ENCODE measurements at regions not wholly inside any gene's neighbourhood (a gene's known extent, or its start where the extent isn't known, plus 50 kb on each side); places are given as distances from the start of the nearest gene placed in this dataset.
A peak's percentile ranks its signal among the peaks of the same experiment; 100 is the strongest.

DNA sequence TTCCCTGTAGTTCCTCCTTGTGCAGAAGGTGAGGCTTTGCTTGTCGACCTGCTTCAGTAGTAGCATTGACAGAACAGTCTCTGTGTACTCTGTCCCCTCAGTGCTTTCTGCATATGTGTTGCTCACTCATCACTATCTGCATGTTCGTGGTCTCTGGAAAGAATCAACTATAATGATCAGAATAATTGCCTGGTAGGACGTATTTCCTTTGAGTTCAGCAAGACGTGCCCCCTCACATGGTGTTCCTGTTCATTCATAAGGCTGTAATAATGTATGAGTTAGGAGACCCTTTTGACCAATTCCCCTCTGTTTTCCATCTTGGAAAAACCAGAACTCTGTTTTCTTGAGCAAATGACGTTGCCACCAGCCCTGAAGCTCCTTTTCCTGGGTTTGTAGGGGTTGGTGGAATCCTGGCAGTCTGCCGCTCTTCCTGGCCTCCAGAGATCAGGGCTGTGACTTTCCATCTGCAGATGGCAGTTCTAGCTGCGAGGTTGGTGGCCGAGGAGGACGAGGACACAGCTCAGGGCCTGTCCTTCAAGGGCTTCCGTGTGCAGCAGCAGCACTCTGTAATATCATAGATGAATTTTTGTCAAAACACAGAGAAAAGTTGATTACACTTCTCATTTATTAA is 61.9 kb downstream of the EXOSC2 start:
- no peak overlapping the region for H3K4me3 ChIP-seq (ENCODE audit: low read depth in 2 of 2, low read length in 1 of 2)
- H2AFZ ChIP-seq (ENCODE audit: low read depth) = no peak overlapping the region
- no peak overlapping the region for H3K9ac ChIP-seq
- H3K79me2 ChIP-seq (ENCODE audit: insufficient read depth) = peaks cover 28% of the 10 kb centered on the region
- peaks cover 6 to 11% of the 10 kb centered on the region in 2 experiments; a peak in 2 of 4 replicates for H3K4me1 ChIP-seq (ENCODE audit: control insufficient read depth in 1 of 2, insufficient read depth in 2 of 2, low read depth in 1 of 2, low read length in 1 of 2)
- no peak overlapping the region for H3K4me2 ChIP-seq
- peak overlapping the region in 1 of 2 experiments; percentile 9; a peak in 1 of 4 replicates for H3K27ac ChIP-seq (ENCODE audit: low read depth in 2 of 2, low read length in 1 of 2)
- no peaks in the 10 kb centered on the region; the same call in 1 of the 2 replicates for H4K20me1 ChIP-seq (ENCODE audit: insufficient read depth)
- no peaks in the 10 kb centered on the region for H3K9me2 ChIP-seq
- peaks cover 4% of the 10 kb centered on the region for H3F3A ChIP-seq (replicated peaks; ENCODE audit: insufficient read depth)
- no peaks in the 10 kb centered on the region for H3K36me3 ChIP-seq (replicated peaks in 1 of 2; ENCODE audit: control insufficient read depth in 1 of 2, insufficient read depth in 2 of 2, low read length in 1 of 2)
- no peaks in the 10 kb centered on the region for H3K9me3 ChIP-seq
- WGBS (ENCODE audit: low lambda C conversion rate) = 86% methylated on average over 10 of the region's 10 CpGs
- ChIA-PET CTCF (interaction anchor here (0.6 to 3.5 kb wide), 6 partner anchors 11 to 291 kb away, joined by 3 to 14 read pairs (median 4); no protein-coding TSS in a partner anchor), POLR2A (no interaction called here)
- no peak for DNase-seq
- no peaks in the 10 kb centered on the region for H3K27me3 ChIP-seq (ENCODE audit: insufficient read depth)
- TF ChIP-seq, protein P1, sequence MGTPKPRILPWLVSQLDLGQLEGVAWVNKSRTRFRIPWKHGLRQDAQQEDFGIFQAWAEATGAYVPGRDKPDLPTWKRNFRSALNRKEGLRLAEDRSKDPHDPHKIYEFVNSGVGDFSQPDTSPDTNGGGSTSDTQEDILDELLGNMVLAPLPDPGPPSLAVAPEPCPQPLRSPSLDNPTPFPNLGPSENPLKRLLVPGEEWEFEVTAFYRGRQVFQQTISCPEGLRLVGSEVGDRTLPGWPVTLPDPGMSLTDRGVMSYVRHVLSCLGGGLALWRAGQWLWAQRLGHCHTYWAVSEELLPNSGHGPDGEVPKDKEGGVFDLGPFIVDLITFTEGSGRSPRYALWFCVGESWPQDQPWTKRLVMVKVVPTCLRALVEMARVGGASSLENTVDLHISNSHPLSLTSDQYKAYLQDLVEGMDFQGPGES (IDR thresholded peaks at IDR 0.05; ENCODE audit: low read depth, low read length) = no peak
- TF ChIP-seq FOXJ3 (CRISPR knock-in tag; IDR thresholded peaks at IDR 0.05) (no peak), TAF1 (IDR thresholded peaks at IDR 0.05; ENCODE audit: borderline replicate concordance, low read depth, low read length) (no peak), RXRA (IDR thresholded peaks at IDR 0.05; ENCODE audit: borderline replicate concordance, low read depth) (no peak), TEAD4 (IDR thresholded peaks at IDR 0.05; ENCODE audit: borderline replicate concordance, insufficient read depth) (no peak), TCF12 (IDR thresholded peaks at IDR 0.05) (no peak)

DNA sequence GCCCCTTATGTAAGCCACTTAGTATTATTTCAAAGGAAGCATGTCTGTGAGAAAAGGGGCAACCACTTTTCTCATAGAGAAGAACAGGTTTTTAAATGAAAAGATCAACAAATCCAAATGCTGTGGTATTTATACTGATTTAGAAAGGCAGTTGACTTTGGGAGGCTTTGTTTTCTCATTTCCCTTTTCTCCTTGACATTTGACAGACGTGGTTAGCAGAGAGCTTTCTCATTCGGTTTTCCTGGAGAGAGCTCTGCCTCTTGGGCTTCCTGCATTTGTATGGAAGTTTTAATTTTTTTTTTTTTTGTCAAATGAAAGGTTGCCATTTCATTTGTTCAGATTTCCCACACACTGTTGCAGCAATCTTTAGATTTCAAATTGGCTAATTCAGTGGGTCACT is 62.5 kb downstream of the EXOSC2 start:
- H3K79me2 ChIP-seq (ENCODE audit: insufficient read depth) = peaks cover 26% of the 10 kb centered on the region
- CTCF ChIA-PET = interaction anchor here (0.6 to 3.5 kb wide), 7 partner anchors 10 to 180 kb away, joined by 3 to 14 read pairs (median 3); partner anchors contain the start of gene ABL1

More for the DNA sequence above, 62.5 kb downstream of the EXOSC2 start:
- H3F3A ChIP-seq (replicated peaks; ENCODE audit: insufficient read depth) = peaks cover 4% of the 10 kb centered on the region
- H3K9me2 ChIP-seq = no peaks in the 10 kb centered on the region
- no peak overlapping the region for H2AFZ ChIP-seq (ENCODE audit: low read depth)
- no peaks in the 10 kb centered on the region for H3K36me3 ChIP-seq (replicated peaks in 1 of 2; ENCODE audit: control insufficient read depth in 1 of 2, insufficient read depth in 2 of 2, low read length in 1 of 2)
- TF ChIP-seq, protein P2, sequence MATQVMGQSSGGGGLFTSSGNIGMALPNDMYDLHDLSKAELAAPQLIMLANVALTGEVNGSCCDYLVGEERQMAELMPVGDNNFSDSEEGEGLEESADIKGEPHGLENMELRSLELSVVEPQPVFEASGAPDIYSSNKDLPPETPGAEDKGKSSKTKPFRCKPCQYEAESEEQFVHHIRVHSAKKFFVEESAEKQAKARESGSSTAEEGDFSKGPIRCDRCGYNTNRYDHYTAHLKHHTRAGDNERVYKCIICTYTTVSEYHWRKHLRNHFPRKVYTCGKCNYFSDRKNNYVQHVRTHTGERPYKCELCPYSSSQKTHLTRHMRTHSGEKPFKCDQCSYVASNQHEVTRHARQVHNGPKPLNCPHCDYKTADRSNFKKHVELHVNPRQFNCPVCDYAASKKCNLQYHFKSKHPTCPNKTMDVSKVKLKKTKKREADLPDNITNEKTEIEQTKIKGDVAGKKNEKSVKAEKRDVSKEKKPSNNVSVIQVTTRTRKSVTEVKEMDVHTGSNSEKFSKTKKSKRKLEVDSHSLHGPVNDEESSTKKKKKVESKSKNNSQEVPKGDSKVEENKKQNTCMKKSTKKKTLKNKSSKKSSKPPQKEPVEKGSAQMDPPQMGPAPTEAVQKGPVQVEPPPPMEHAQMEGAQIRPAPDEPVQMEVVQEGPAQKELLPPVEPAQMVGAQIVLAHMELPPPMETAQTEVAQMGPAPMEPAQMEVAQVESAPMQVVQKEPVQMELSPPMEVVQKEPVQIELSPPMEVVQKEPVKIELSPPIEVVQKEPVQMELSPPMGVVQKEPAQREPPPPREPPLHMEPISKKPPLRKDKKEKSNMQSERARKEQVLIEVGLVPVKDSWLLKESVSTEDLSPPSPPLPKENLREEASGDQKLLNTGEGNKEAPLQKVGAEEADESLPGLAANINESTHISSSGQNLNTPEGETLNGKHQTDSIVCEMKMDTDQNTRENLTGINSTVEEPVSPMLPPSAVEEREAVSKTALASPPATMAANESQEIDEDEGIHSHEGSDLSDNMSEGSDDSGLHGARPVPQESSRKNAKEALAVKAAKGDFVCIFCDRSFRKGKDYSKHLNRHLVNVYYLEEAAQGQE (IDR thresholded peaks at IDR 0.05; ENCODE audit: low read depth, low read length) = no peak
- no peak for TF ChIP-seq EZH2phosphoT487 (IDR thresholded peaks at IDR 0.05; ENCODE audit: borderline replicate concordance, low read depth)
- TF ChIP-seq, protein P3, sequence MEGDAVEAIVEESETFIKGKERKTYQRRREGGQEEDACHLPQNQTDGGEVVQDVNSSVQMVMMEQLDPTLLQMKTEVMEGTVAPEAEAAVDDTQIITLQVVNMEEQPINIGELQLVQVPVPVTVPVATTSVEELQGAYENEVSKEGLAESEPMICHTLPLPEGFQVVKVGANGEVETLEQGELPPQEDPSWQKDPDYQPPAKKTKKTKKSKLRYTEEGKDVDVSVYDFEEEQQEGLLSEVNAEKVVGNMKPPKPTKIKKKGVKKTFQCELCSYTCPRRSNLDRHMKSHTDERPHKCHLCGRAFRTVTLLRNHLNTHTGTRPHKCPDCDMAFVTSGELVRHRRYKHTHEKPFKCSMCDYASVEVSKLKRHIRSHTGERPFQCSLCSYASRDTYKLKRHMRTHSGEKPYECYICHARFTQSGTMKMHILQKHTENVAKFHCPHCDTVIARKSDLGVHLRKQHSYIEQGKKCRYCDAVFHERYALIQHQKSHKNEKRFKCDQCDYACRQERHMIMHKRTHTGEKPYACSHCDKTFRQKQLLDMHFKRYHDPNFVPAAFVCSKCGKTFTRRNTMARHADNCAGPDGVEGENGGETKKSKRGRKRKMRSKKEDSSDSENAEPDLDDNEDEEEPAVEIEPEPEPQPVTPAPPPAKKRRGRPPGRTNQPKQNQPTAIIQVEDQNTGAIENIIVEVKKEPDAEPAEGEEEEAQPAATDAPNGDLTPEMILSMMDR (IDR thresholded peaks at IDR 0.05) = no peak
- peaks cover 6 to 11% of the 10 kb centered on the region in 2 experiments; a peak in 2 of 4 replicates for H3K4me1 ChIP-seq (ENCODE audit: control insufficient read depth in 1 of 2, insufficient read depth in 2 of 2, low read depth in 1 of 2, low read length in 1 of 2)
- no peak for DNase-seq
- POLR2A ChIA-PET = no interaction called here
- no peak overlapping the region for H3K4me2 ChIP-seq
- no peak overlapping the region for H3K9ac ChIP-seq
- no peaks in the 10 kb centered on the region for H3K27me3 ChIP-seq (ENCODE audit: insufficient read depth)
- no peak overlapping the region for H3K4me3 ChIP-seq (ENCODE audit: low read depth in 2 of 2, low read length in 1 of 2)
- H3K9me3 ChIP-seq = no peaks in the 10 kb centered on the region
- H3K27ac ChIP-seq (ENCODE audit: low read depth in 2 of 2, low read length in 1 of 2) = peak overlapping the region in 1 of 2 experiments; percentile 9; a peak in 1 of 4 replicates
- WGBS (ENCODE audit: low lambda C conversion rate) = 65% methylated on average over 2 of the region's 2 CpGs
- no peaks in the 10 kb centered on the region; the same call in 1 of the 2 replicates for H4K20me1 ChIP-seq (ENCODE audit: insufficient read depth)

Data from SK-N-SH (cell line).